UCSD-AML1 (cell line): ENCODE measurements at regions not wholly inside any gene's neighbourhood (a gene's known extent, or its start where the extent isn't known, plus 50 kb on each side); places are given as distances from the start of the nearest gene placed in this dataset.
"Not testable (repeated sequence)": the region's sequence is repeated elsewhere in the genome, so short reads cannot be mapped to it uniquely, and the experiment has no call there.

Experiments
- DNase-seq: peaks from one replicate; lab custom pipeline; 2025; ENCODE audit not compliant: unreplicated experiment; lab: John Stamatoyannopoulos, UW

DNA sequence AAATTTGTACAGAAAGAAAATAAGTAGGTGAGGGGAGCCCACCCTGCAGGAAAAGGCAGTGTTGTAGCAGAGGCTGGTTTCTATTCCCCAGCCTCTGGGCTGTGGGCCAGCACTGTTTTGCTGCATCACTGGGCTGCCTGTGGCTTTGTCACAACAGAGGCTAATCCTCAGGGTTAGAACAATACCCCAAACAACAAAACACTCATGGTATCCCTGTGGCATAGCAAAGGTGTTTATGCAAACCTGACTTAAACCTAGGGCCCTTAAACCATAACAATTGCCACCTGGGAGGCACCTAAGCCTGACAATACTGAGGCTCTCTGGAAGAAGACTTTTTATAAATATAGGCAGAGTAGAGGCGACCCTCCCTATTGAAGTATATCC is 314.7 kb downstream of the OLFM4 start:
- DNase-seq: no peak

DNA sequence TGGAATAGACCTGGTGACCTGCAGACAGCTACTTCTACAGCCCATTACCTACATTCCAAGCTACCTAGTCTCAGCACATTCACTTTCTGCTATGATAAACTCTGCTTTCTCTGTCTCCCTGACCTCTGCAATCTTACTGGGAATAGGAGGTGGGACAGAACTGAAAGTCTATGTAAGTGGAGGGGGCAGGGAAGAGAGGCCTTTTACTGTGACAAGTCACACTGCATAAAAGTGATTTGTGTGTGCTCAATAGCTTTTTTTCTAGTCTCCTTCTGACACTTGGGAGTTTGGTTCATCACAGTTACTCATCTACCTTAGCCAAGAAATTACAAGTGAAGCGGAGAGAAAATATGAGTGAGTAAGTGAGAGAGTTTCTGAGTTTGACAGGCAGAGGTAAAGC is 322.4 kb downstream of the OLFM4 start:
- DNase-seq: no peak

DNA sequence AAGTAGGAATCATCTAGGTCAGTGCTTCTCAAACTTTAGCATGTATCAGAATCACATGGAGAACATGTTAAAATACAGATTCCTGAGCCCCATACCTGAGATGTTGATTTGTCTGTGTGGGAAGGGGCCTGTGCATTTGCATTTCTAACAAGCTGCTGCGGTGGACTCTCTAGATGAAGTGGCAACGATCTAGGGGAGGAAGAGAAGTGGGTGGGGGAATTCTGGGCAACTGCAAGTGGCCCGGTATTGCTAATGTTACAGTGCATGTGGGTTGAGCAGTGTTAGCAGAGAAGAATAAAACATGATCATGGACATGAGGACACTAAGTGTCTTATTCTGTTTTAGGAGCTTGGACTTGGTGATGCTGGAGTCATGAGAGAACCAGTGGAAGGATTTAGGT is 329.0 kb downstream of the OLFM4 start:
- DNase-seq: no peak

DNA sequence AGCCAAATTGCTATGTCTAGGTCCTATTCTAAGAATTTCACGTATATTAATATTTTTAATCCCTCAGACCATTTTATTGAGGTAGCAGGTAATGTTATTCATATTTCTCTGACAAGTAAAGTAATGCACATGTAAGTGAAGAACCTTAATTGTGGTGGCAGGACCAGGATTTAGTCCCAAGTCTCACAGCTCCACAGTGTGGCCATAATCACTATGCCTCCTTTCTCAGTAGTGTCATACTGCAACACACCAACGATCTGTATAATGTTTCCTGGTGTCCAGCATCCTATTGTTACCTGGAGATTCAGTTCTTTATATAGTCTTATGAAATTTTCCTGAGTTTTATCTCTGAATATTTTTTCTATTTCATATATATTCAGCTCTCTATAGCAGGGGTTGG is 340.3 kb downstream of the OLFM4 start:
- DNase-seq: no peak

DNA sequence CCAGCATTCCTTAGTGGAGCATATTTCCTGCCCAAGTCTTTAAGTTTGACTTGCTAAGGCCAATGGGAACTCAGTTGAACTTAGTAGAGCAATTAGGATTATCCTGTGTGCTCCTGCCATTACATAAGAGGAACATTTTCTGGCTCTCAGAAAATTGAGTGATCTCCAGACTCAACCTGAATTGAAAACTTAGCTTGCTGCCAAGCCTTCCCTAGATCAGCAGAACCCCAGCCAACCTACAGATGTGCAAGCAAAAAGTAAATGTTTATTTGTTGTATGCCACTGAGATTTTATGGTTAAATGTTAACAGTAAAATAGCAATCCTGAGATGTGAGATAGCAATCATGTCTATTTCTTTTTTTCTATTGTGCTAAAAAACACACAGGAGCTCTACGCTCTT is 350.9 kb downstream of the OLFM4 start:
- no peak for DNase-seq

DNA sequence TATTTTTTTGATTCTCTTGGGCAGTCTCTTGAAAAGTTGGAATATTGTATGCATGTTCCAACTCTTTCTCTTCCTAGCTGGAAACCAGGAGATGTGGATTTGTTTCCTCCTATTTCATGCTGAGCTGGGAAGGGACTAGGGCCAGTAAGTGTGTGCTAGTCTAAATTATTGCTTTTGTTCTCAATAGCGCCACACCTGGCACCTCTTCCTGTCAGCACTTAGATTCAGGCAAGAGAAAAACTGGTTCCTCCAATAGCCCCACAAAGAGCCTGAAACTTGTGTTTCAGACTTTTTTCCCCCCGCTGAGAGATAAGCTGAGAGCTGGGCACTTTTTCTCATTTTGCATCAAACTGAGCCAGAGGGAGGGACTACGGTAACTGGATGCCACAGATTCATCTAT is 353.4 kb downstream of the OLFM4 start:
- no peak for DNase-seq

DNA sequence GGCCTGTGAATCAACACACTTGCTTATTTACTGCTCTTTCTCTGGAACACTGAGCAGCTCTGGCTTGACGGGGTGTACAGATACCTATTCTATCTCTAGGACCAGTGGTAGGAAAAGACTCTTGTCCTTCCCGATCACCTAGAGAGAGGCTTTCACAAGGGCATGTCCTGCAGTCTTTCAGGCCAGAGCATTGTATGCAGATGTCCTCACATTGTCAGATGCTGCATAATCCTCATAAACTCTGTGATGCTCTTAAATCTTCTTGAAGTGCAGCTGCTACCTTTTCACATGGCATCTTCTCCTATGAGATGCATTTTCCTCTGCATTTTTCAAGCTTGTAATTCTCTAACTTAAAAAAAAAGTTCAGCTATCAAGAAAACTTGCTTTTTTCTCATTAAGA is 369.4 kb downstream of the OLFM4 start:
- no peak for DNase-seq

- no peak for DNase-seq
These were observed 377.0 kb downstream of the OLFM4 start for GRCh38 chr13:53405616-53406015.

- no peak for DNase-seq
These were observed 379.7 kb downstream of the OLFM4 start for GRCh38 chr13:53408306-53408705.

- DNase-seq: no peak
These were observed 380.4 kb downstream of the OLFM4 start for GRCh38 chr13:53408847-53409568.

- no peak for DNase-seq
These were observed 382.9 kb downstream of the OLFM4 start for GRCh38 chr13:53411463-53411862.

- no peak for DNase-seq
These were observed 386.5 kb downstream of the OLFM4 start for GRCh38 chr13:53415135-53415534.

- DNase-seq: no peak
These were observed 389.0 kb downstream of the OLFM4 start for GRCh38 chr13:53417601-53418000.

DNA sequence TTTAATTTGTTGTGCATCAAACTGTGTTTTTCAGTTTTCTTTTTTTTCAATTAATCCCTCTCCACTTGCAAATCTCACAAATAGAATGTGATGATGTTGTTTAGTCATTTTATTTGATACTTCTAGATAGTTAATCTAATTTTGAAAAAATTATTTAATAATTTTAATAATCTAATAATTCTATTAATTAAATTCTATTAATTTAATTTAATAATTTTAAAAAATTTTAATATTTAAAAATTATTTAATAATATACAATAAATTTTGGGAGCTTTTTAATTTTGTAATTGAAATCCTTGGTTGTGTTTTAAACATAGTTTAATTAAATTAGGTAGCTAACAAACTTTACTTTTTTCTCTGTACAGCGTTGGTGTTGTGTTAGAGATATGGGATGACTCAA is 393.8 kb downstream of the OLFM4 start:
- DNase-seq: no peak

DNA sequence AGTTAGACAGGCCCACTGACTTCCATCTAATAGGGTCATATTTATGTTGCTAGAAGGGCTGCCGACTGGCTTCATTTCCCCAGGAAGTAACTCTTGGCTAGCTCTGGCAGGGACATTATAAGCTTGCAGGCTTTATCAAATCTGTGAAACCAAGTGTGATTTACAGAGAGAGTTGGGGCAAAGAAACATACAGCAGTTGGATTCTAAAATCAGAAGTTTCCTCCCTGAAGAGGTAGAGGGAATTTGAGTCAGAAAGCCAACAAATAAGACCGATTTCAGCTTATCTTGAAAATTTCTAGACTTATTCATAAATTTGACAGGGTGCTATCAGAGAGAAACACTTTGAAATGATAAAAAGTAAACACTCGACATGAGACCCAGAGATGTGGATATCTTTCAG is 407.8 kb downstream of the OLFM4 start:
- no peak for DNase-seq

- DNase-seq: no peak
These were observed 411.0 kb downstream of the OLFM4 start for GRCh38 chr13:53439439-53440225.

GRCh38 chr13:53442979-53443378 is 414.4 kb downstream of the OLFM4 start:
- no peak for DNase-seq

DNA sequence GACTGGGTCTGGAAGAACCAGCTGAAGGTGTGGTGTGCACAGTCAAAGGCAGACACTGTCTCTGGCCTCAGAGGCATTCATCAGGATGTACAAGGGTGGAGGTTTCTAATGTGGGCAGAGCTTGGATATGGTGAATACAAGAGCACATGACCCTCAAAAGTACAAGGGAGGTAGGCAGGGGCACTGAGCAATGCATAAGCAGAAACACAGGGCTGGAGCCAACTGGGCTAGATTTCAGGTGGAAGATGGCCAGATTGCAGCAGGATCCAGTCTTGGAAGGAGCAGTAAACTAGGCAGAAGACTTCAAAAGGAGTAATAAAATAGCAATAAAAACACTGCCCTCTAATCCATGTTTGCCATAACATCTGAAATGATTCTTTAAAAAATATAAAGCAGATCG is 417.1 kb downstream of the OLFM4 start:
- no peak for DNase-seq

DNA sequence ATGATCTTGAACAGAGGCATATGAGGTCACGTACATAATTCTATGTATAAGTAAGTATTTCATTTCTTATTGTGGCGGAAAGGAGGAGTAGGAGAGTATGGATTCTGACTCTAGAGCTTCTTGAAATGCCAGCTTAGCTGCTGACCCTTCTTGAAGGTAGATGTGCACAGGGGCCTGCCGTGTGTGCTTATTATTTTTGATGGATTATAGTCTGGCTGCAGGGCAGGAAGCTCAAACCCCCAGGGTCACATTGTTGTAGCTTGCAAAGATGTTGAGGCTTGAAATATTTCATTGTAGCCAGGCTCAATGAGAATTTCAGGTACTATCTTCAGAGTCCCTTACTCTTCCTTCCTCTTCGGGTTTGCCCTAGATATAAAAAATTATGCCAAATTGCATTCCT is 418.8 kb downstream of the OLFM4 start:
- no peak for DNase-seq

GRCh38 chr13:53447863-53448262 is 419.2 kb downstream of the OLFM4 start:
- DNase-seq: no peak

GRCh38 chr13:53452263-53452808 is 423.7 kb downstream of the OLFM4 start:
- DNase-seq: not testable (repeated sequence)

GRCh38 chr13:53460796-53461195 is 432.2 kb downstream of the OLFM4 start:
- DNase-seq: no peak
